ENCODE measurements at regions not wholly inside any gene's neighbourhood (a gene's known extent, or its start where the extent isn't known, plus 50 kb on each side); places are given as distances from the start of the nearest gene placed in this dataset.
"Not testable (repeated sequence)": the region's sequence is repeated elsewhere in the genome, so short reads cannot be mapped to it uniquely, and the experiment has no call there.

- H3K27me3 ChIP-seq (ENCODE audit: insufficient read depth, low read depth); DNase-seq; H4K20me1 ChIP-seq (ENCODE audit: insufficient read depth); H2AFZ ChIP-seq; POLR2A ChIA-PET (ENCODE audit: unreplicated experiment); H3K36me3 ChIP-seq (ENCODE audit: low read depth); H3K4me3 ChIP-seq; BruUV-seq (replicated peaks); H3K4me2 ChIP-seq; CTCF ChIA-PET; H3K79me2 ChIP-seq (ENCODE audit: low read depth); H3K9me2 ChIP-seq (ENCODE audit: insufficient read depth); H3K27ac ChIP-seq: not testable (repeated sequence)
- H3K9me3 ChIP-seq (ENCODE audit: insufficient read depth, low read depth): peaks cover 17% of the 10 kb centered on the region; the same call in 1 of the 2 replicates
- intact Hi-C loops (cut with micrococcal nuclease; ENCODE audit: unreplicated experiment): loop anchor here (10.0 kb wide), 1 partner anchor 1658 kb away; the partner anchor contains the start of gene PHACTR2
- peaks cover 26% of the 10 kb centered on the region for H3F3A ChIP-seq (ENCODE audit: insufficient read depth, low read depth)
- peaks cover 33% of the 10 kb centered on the region for H3K4me1 ChIP-seq (replicated peaks; ENCODE audit: insufficient read depth)
These were observed 116.1 kb upstream of the GJE1 start for GRCh38 chr6:142016666-142017065.

GRCh38 chr6:142015463-142015862, 117.3 kb upstream of the GJE1 start:
- intact Hi-C loops (cut with micrococcal nuclease; ENCODE audit: unreplicated experiment): loop anchor here (2.0 to 10.0 kb wide), 2 partner anchors 359 to 1659 kb away; partner anchors contain the start of gene PHACTR2

DNA sequence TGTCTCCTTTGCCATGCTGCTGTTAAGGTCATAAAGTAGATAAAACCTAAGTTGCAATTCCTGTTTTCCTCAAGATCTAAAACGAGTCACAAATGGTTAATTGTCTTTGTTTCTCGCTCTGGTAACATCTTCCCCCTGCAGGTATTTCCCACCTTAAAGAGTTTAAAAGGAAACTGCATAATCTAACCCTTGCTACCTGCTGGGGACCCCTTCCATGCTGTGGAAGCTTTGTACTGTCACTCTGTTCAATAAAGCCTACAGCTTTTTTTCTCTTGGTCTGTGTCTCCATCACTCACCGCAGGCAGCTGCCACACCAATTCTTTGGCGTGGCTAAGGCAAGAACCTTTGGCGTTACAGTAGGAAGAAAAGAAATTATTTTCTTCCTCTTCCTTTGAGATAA, 117.7 kb upstream of the GJE1 start:
- peak overlapping the region; percentile 85 for H3K27ac ChIP-seq
- intact Hi-C loops (cut with micrococcal nuclease; ENCODE audit: unreplicated experiment): loop anchor here (2.0 to 10.0 kb wide), 2 partner anchors 360 to 1660 kb away; partner anchors contain the start of gene PHACTR2
- BruUV-seq (replicated peaks): TSS peak; percentile 81

More at GRCh38 chr6:142015463-142015862, 117.3 kb upstream of the GJE1 start:
- H3K79me2 ChIP-seq (ENCODE audit: low read depth); H3K9me2 ChIP-seq (ENCODE audit: insufficient read depth); H3K36me3 ChIP-seq (ENCODE audit: low read depth); H3K4me3 ChIP-seq; H2AFZ ChIP-seq; BruUV-seq (replicated peaks); DNase-seq; H3K27me3 ChIP-seq (ENCODE audit: insufficient read depth, low read depth); CTCF ChIA-PET; H4K20me1 ChIP-seq (ENCODE audit: insufficient read depth); POLR2A ChIA-PET (ENCODE audit: unreplicated experiment): not testable (repeated sequence)
- peaks cover 17% of the 10 kb centered on the region; the same call in 1 of the 2 replicates for H3K9me3 ChIP-seq (ENCODE audit: insufficient read depth, low read depth)
- peaks cover 26% of the 10 kb centered on the region for H3F3A ChIP-seq (ENCODE audit: insufficient read depth, low read depth)
- peaks cover 33% of the 10 kb centered on the region for H3K4me1 ChIP-seq (replicated peaks; ENCODE audit: insufficient read depth)
- H3K27ac ChIP-seq: peak overlapping the region; percentile 85
- peak overlapping the region; percentile 50; the same call in 1 of the 2 replicates for H3K4me2 ChIP-seq

DNA sequence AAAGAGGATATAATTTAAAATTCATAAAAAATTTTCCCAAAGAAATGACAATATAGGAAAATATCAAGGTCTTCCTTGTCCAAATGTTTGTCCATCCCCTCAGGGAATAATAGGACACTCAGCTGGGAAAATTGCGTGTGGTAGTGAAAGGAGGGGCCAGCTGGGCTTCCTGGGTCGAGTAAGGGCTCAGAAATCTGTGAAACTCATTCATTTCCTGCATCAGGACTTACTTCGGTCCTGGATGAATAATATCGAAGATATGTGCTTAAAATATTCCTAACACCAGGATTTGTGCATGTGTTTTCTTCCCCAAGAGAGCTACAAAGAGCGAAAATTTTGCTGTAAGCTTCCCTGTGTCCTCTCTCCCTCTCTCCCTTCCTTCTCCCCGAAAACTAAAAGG, 118.2 kb upstream of the GJE1 start:
- H4K20me1 ChIP-seq (ENCODE audit: insufficient read depth): no peaks in the 10 kb centered on the region
- CTCF ChIA-PET: no interaction called here
- no peak overlapping the region for H2AFZ ChIP-seq
- POLR2A ChIA-PET (ENCODE audit: unreplicated experiment): no interaction called here
- no TSS peak for BruUV-seq (replicated peaks)
- H3K9me2 ChIP-seq (ENCODE audit: insufficient read depth): no peaks in the 10 kb centered on the region
- no peak for TF ChIP-seq EZH2 (IDR thresholded peaks at IDR 0.05; ENCODE audit: low read depth)
- TF ChIP-seq CTCF (conservative IDR thresholded peaks at IDR 0.05): no peak
- H3K4me3 ChIP-seq: peak overlapping the region; percentile 24; the same call in 1 of the 2 replicates
- no peaks in the 10 kb centered on the region for H3K36me3 ChIP-seq (ENCODE audit: low read depth)
- H3K79me2 ChIP-seq (ENCODE audit: low read depth): no peaks in the 10 kb centered on the region
- peaks cover 17% of the 10 kb centered on the region; the same call in 1 of the 2 replicates for H3K9me3 ChIP-seq (ENCODE audit: insufficient read depth, low read depth)
- peak overlapping the region; percentile 85 for H3K27ac ChIP-seq
- peak; percentile 63 to 76 for DNase-seq
- H3K4me2 ChIP-seq: peak overlapping the region; percentile 50
- peaks cover 26% of the 10 kb centered on the region for H3F3A ChIP-seq (ENCODE audit: insufficient read depth, low read depth)
- intact Hi-C loops (cut with micrococcal nuclease; ENCODE audit: unreplicated experiment): loop anchor here (2.0 to 10.0 kb wide), 2 partner anchors 360 to 1660 kb away; partner anchors contain the start of gene PHACTR2
- H3K4me1 ChIP-seq (replicated peaks; ENCODE audit: insufficient read depth): peaks cover 33% of the 10 kb centered on the region
- no peaks in the 10 kb centered on the region for H3K27me3 ChIP-seq (ENCODE audit: insufficient read depth, low read depth)

More for the DNA sequence above, 117.7 kb upstream of the GJE1 start:
- H2AFZ ChIP-seq: no peak overlapping the region
- H3K79me2 ChIP-seq (ENCODE audit: low read depth): no peaks in the 10 kb centered on the region
- no peak for DNase-seq
- ChIA-PET POLR2A (ENCODE audit: unreplicated experiment) (no interaction called here), CTCF (no interaction called here)
- no peaks in the 10 kb centered on the region for H3K9me2 ChIP-seq (ENCODE audit: insufficient read depth)
- peaks cover 33% of the 10 kb centered on the region for H3K4me1 ChIP-seq (replicated peaks; ENCODE audit: insufficient read depth)
- H3F3A ChIP-seq (ENCODE audit: insufficient read depth, low read depth): peaks cover 26% of the 10 kb centered on the region
- peak overlapping the region; percentile 50 for H3K4me2 ChIP-seq
- peaks cover 17% of the 10 kb centered on the region; the same call in 1 of the 2 replicates for H3K9me3 ChIP-seq (ENCODE audit: insufficient read depth, low read depth)
- no peaks in the 10 kb centered on the region for H4K20me1 ChIP-seq (ENCODE audit: insufficient read depth)
- H3K27me3 ChIP-seq (ENCODE audit: insufficient read depth, low read depth): no peaks in the 10 kb centered on the region
- no peaks in the 10 kb centered on the region for H3K36me3 ChIP-seq (ENCODE audit: low read depth)
- TF ChIP-seq CTCF (conservative IDR thresholded peaks at IDR 0.05) (no peak), EZH2 (IDR thresholded peaks at IDR 0.05; ENCODE audit: low read depth) (no peak)
- H3K4me3 ChIP-seq: no peak overlapping the region

Data from PC-9 (cell line).